SK-N-SH (cell line): ENCODE measurements at regions not wholly inside any gene's neighbourhood (a gene's known extent, or its start where the extent isn't known, plus 50 kb on each side); places are given as distances from the start of the nearest gene placed in this dataset.

ENCODE experiments used
- CTCF ChIA-PET: fragments of 300-600, 350-600 bp; formaldehyde crosslinking; extraction: SDS; loops from one replicate; lab custom pipeline; 2021; lab: Yijun Ruan, JAX
- POLR2A ChIA-PET: fragments of 350-600 bp; sonication (Branson Sonifier 250); formaldehyde crosslinking; extraction: SDS; loops from one replicate; lab custom pipeline; 2020; ENCODE audit warnings: antibody characterized with exemption, inconsistent platforms; lab: Yijun Ruan, JAX
- DNase-seq: peaks from one replicate; pipeline ENCODE4 v3.0.0; 2012
- H2AFZ ChIP-seq: fragments of 200-600 bp; sonication (generic); 2 replicates; pipeline ENCODE4 v1.8.1; 2016; ENCODE audit warnings: antibody characterized with exemption, mild to moderate bottlenecking, low read depth
- H3F3A ChIP-seq: fragments of 200-600 bp; sonication (generic); replicated peaks from 2 replicates; pipeline ENCODE3; 2016; ENCODE audit warnings: antibody characterized with exemption, mild to moderate bottlenecking; ENCODE audit not compliant: insufficient read depth
- H3K27ac ChIP-seq, 2 experiments: fragments of 200-500 bp in 1 of 2; fragments of 200-600 bp in 1 of 2; sonication (Bioruptor generic) in 1 of 2; sonication (generic), shearing (Covaris generic) in 1 of 2; 2 replicates each; pipeline versions ENCODE4 v1.5.1 to v1.6.1; 2014 to 2016; ENCODE audit warnings: low read depth in 2 of 2, inconsistent platforms in 1 of 2, low read length in 1 of 2, mild to moderate bottlenecking in 1 of 2, mixed read lengths in 1 of 2
- H3K27me3 ChIP-seq: fragments of 200-600 bp; sonication (generic), shearing (Covaris generic); 2 replicates; pipeline ENCODE4 v1.6.1; 2016; ENCODE audit warnings: mixed run types; ENCODE audit not compliant: insufficient read depth
- H3K36me3 ChIP-seq, 2 experiments: fragments of 200-500 bp in 1 of 2; fragments of 200-600 bp in 1 of 2; sonication (Bioruptor generic) in 1 of 2; sonication (generic) in 1 of 2; replicated peaks in 1 of 2; 2 replicates each; pipeline versions ENCODE3 to v1.5.1; 2014 to 2016; ENCODE audit warnings: low read length in 1 of 2, mild to moderate bottlenecking in 1 of 2; ENCODE audit not compliant: insufficient read depth in 2 of 2, control insufficient read depth in 1 of 2
- H3K4me1 ChIP-seq, 2 experiments: fragments of 200-500 bp in 1 of 2; fragments of 200-600 bp in 1 of 2; sonication (Bioruptor generic) in 1 of 2; sonication (generic), shearing (Covaris generic) in 1 of 2; 2 replicates each; pipeline versions ENCODE4 v1.5.1 to v1.6.1; 2014 to 2016; ENCODE audit warnings: low read depth in 1 of 2, low read length in 1 of 2, mixed run types in 1 of 2; ENCODE audit not compliant: insufficient read depth in 2 of 2, control insufficient read depth in 1 of 2
- H3K4me2 ChIP-seq: fragments of 200-600 bp; sonication (generic), shearing (Covaris generic); 2 replicates; pipeline ENCODE4 v1.6.1; 2017; ENCODE audit warnings: mixed run types
- H3K4me3 ChIP-seq, 2 experiments: fragments of 200-500 bp in 1 of 2; fragments of 200-600 bp in 1 of 2; sonication (Bioruptor generic) in 1 of 2; sonication (generic), shearing (Covaris generic) in 1 of 2; 2 replicates each; pipeline versions ENCODE4 v1.5.1 to v1.8.1; 2014 to 2016; ENCODE audit warnings: low read depth in 2 of 2, inconsistent platforms in 1 of 2, low read length in 1 of 2, mild to moderate bottlenecking in 1 of 2, mixed read lengths in 1 of 2, moderate library complexity in 1 of 2
- H3K79me2 ChIP-seq: fragments of 200-600 bp; sonication (generic); 2 replicates; pipeline ENCODE4 v1.8.1; 2017; ENCODE audit warnings: mild to moderate bottlenecking; ENCODE audit not compliant: insufficient read depth
- H3K9ac ChIP-seq: fragments of 200-600 bp; sonication (generic); 2 replicates; pipeline ENCODE4 v1.6.1; 2017; ENCODE audit warnings: mixed run types
- H3K9me2 ChIP-seq: fragments of 200-600 bp; sonication (generic); 2 replicates; pipeline ENCODE4 v1.6.1; 2017; ENCODE audit warnings: mixed run types
- H3K9me3 ChIP-seq: fragments of 200-600 bp; sonication (generic); 2 replicates; pipeline ENCODE4 v1.6.1; 2017; ENCODE audit warnings: mixed run types, mild to moderate bottlenecking, moderate library complexity
- H4K20me1 ChIP-seq: fragments of 200-600 bp; sonication (generic); 2 replicates; pipeline ENCODE4 v1.6.1; 2017; ENCODE audit warnings: mild to moderate bottlenecking, mixed run types; ENCODE audit not compliant: insufficient read depth
- EP300 ChIP-seq, 2 experiments: IDR thresholded peaks; 2 replicates each; pipeline versions ENCODE4 v1.4.0 to v1.6.1; 2012; ENCODE audit warnings: borderline replicate concordance in 1 of 2, low read depth in 1 of 2, low read length in 1 of 2
- FOSL2 ChIP-seq: IDR thresholded peaks from 2 replicates; pipeline ENCODE4 v1.4.0; 2012; ENCODE audit warnings: low read depth, mild to moderate bottlenecking, moderate library complexity, borderline replicate concordance
- FOXJ3 ChIP-seq: sonication (generic); formaldehyde crosslinking; IDR thresholded peaks from 2 replicates; pipeline ENCODE4 v1.5.1; 2020; ENCODE audit warnings: mild to moderate bottlenecking, missing genetic modification reagents
- GATA2 ChIP-seq: sonication (generic); formaldehyde crosslinking; IDR thresholded peaks from 2 replicates; pipeline ENCODE4 v1.5.0; 2020; ENCODE audit warnings: mild to moderate bottlenecking, missing genetic modification reagents
- JUND ChIP-seq: IDR thresholded peaks from 2 replicates; pipeline ENCODE4 v1.4.0; 2012
- MEF2A ChIP-seq: IDR thresholded peaks from 2 replicates; pipeline ENCODE4 v1.4.0; 2012; ENCODE audit warnings: low read depth, borderline replicate concordance
- MXI1 ChIP-seq: IDR thresholded peaks from 2 replicates; pipeline ENCODE4 v1.6.1; 2012; ENCODE audit warnings: mild to moderate bottlenecking, low read depth, low read length, improper control_type of control experiment
- POLR2AphosphoS5 ChIP-seq: IDR thresholded peaks from 2 replicates; pipeline ENCODE4 v1.6.1; 2012; ENCODE audit warnings: low read depth, low read length
- RAD21 ChIP-seq: IDR thresholded peaks from 2 replicates; pipeline ENCODE4 v1.6.1; 2012; ENCODE audit warnings: mild to moderate bottlenecking, low read length
- RFX5 ChIP-seq: IDR thresholded peaks from 2 replicates; pipeline ENCODE4 v1.6.1; 2012; ENCODE audit warnings: mild to moderate bottlenecking, improper control_type of control experiment, low read length
- SIN3A ChIP-seq: IDR thresholded peaks from 2 replicates; pipeline ENCODE4 v1.6.1; 2012; ENCODE audit warnings: low read depth, mild to moderate bottlenecking, low read length, moderate library complexity, borderline replicate concordance
- TAF1 ChIP-seq: IDR thresholded peaks from 2 replicates; pipeline ENCODE4 v1.6.1; 2012; ENCODE audit warnings: low read depth, mild to moderate bottlenecking, low read length, moderate library complexity, borderline replicate concordance
- TCF12 ChIP-seq: IDR thresholded peaks from 2 replicates; pipeline ENCODE4 v1.4.0; 2012
- USF2 ChIP-seq: fragments of 150-350 bp; IDR thresholded peaks from 2 replicates; pipeline ENCODE4 v1.6.1; 2017; ENCODE audit warnings: antibody characterized with exemption, low read length, low read depth, borderline replicate concordance
- WGBS: methylation state at CpG from one replicate; pipeline ENCODE4 v1.1.6; 2017; ENCODE audit warnings: low lambda C conversion rate; 5-methylcytosine and 5-hydroxymethylcytosine counted together
- TF ChIP-seq, protein P1 (sequence below): IDR thresholded peaks from 2 replicates; pipeline ENCODE4 v1.4.0; 2012; ENCODE audit warnings: low read depth
- TF ChIP-seq, protein P2 (sequence below): fragments of 200-600 bp; sonication (generic); IDR thresholded peaks from 2 replicates; pipeline ENCODE4 v1.6.1; 2017; ENCODE audit warnings: antibody characterized with exemption, mild to moderate bottlenecking, moderate library complexity
- TF ChIP-seq, protein P3 (sequence below): IDR thresholded peaks from 2 replicates; pipeline ENCODE4 v1.4.0; 2012; ENCODE audit warnings: low read depth, borderline replicate concordance
- TF ChIP-seq, protein P4 (sequence below): IDR thresholded peaks from 2 replicates; pipeline ENCODE4; 2012

GRCh38 chr6:159418997-159419396 lies 249.8 kb downstream of the FNDC1 start:
- no peak overlapping the region for H3K4me3 ChIP-seq
- TF ChIP-seq, protein P1, sequence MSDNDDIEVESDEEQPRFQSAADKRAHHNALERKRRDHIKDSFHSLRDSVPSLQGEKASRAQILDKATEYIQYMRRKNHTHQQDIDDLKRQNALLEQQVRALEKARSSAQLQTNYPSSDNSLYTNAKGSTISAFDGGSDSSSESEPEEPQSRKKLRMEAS, result no peak
- no peak for TF ChIP-seq FOSL2
- TF ChIP-seq EP300 (IDR thresholded peaks at IDR 0.05; ENCODE audit: borderline replicate concordance in 1 of 2, low read depth in 1 of 2, low read length in 1 of 2), result no peak
- TF ChIP-seq USF2, result no peak
- TF ChIP-seq RAD21, result no peak
- no peak for TF ChIP-seq SIN3A
- no peak for TF ChIP-seq GATA2
- TF ChIP-seq, protein P2, sequence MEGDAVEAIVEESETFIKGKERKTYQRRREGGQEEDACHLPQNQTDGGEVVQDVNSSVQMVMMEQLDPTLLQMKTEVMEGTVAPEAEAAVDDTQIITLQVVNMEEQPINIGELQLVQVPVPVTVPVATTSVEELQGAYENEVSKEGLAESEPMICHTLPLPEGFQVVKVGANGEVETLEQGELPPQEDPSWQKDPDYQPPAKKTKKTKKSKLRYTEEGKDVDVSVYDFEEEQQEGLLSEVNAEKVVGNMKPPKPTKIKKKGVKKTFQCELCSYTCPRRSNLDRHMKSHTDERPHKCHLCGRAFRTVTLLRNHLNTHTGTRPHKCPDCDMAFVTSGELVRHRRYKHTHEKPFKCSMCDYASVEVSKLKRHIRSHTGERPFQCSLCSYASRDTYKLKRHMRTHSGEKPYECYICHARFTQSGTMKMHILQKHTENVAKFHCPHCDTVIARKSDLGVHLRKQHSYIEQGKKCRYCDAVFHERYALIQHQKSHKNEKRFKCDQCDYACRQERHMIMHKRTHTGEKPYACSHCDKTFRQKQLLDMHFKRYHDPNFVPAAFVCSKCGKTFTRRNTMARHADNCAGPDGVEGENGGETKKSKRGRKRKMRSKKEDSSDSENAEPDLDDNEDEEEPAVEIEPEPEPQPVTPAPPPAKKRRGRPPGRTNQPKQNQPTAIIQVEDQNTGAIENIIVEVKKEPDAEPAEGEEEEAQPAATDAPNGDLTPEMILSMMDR, result no peak
- no peak for TF ChIP-seq TCF12
- no peaks in the 10 kb centered on the region for H3K9me3 ChIP-seq
- no peaks in the 10 kb centered on the region for H4K20me1 ChIP-seq
- no peak for DNase-seq
- H3K4me1 ChIP-seq, result no peaks in the 10 kb centered on the region
- H3F3A ChIP-seq, result no peaks in the 10 kb centered on the region
- ChIA-PET CTCF (interaction anchor here (1.2 kb wide), 1 partner anchor 201 kb away, joined by 5 read pairs; no protein-coding TSS in a partner anchor), POLR2A (no interaction called here)
- H3K9me2 ChIP-seq, result no peaks in the 10 kb centered on the region
- H3K79me2 ChIP-seq, result no peaks in the 10 kb centered on the region
- no peaks in the 10 kb centered on the region for H3K36me3 ChIP-seq
- 0% methylated on average over 2 of the region's 2 CpGs for WGBS
- no peak overlapping the region for H3K4me2 ChIP-seq
- H3K27ac ChIP-seq, result no peak overlapping the region
- no peaks in the 10 kb centered on the region; the same call in 1 of the 2 replicates for H3K27me3 ChIP-seq
- H3K9ac ChIP-seq, result no peak overlapping the region
- no peak overlapping the region for H2AFZ ChIP-seq

GRCh38 chr6:159416891-159417560 lies 247.8 kb downstream of the FNDC1 start:
- no peaks in the 10 kb centered on the region for H3K9me2 ChIP-seq
- DNase-seq, result no peak
- ChIA-PET POLR2A (no interaction called here), CTCF (no interaction called here)
- no peak overlapping the region for H3K4me3 ChIP-seq
- no peak overlapping the region for H2AFZ ChIP-seq
- no peaks in the 10 kb centered on the region for H3K4me1 ChIP-seq
- H3K27me3 ChIP-seq, result no peaks in the 10 kb centered on the region; the same call in 1 of the 2 replicates
- no peak overlapping the region for H3K9ac ChIP-seq
- no peak overlapping the region for H3K27ac ChIP-seq
- H3K79me2 ChIP-seq, result no peaks in the 10 kb centered on the region
- TF ChIP-seq EP300 (IDR thresholded peaks at IDR 0.05; ENCODE audit: borderline replicate concordance in 1 of 2, low read depth in 1 of 2, low read length in 1 of 2), result no peak
- no peak for TF ChIP-seq RFX5
- TF ChIP-seq, protein P3, sequence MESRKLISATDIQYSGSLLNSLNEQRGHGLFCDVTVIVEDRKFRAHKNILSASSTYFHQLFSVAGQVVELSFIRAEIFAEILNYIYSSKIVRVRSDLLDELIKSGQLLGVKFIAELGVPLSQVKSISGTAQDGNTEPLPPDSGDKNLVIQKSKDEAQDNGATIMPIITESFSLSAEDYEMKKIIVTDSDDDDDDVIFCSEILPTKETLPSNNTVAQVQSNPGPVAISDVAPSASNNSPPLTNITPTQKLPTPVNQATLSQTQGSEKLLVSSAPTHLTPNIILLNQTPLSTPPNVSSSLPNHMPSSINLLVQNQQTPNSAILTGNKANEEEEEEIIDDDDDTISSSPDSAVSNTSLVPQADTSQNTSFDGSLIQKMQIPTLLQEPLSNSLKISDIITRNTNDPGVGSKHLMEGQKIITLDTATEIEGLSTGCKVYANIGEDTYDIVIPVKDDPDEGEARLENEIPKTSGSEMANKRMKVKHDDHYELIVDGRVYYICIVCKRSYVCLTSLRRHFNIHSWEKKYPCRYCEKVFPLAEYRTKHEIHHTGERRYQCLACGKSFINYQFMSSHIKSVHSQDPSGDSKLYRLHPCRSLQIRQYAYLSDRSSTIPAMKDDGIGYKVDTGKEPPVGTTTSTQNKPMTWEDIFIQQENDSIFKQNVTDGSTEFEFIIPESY, result no peak
- no peak for TF ChIP-seq FOXJ3 (CRISPR knock-in tag)
- no peak for TF ChIP-seq POLR2AphosphoS5
- TF ChIP-seq TAF1, result no peak
- no peak for TF ChIP-seq MEF2A
- TF ChIP-seq, protein P4, sequence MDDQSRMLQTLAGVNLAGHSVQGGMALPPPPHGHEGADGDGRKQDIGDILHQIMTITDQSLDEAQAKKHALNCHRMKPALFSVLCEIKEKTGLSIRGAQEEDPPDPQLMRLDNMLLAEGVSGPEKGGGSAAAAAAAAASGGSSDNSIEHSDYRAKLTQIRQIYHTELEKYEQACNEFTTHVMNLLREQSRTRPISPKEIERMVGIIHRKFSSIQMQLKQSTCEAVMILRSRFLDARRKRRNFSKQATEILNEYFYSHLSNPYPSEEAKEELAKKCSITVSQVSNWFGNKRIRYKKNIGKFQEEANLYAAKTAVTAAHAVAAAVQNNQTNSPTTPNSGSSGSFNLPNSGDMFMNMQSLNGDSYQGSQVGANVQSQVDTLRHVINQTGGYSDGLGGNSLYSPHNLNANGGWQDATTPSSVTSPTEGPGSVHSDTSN, result no peak
- TF ChIP-seq JUND, result no peak
- TF ChIP-seq TCF12, result no peak
- no peak for TF ChIP-seq USF2
- no peak for TF ChIP-seq SIN3A
- no peak for TF ChIP-seq RAD21
- no peak for TF ChIP-seq MXI1
- no peak overlapping the region for H3K4me2 ChIP-seq
- no peaks in the 10 kb centered on the region for H4K20me1 ChIP-seq
- H3F3A ChIP-seq, result no peaks in the 10 kb centered on the region
- no peaks in the 10 kb centered on the region for H3K36me3 ChIP-seq
- 4% methylated on average over 4 of the region's 4 CpGs for WGBS
- no peaks in the 10 kb centered on the region for H3K9me3 ChIP-seq
